Endothelial cell of umbilical vein (primary cell): ENCODE measurements at regions not wholly inside any gene's neighbourhood (a gene's known extent, or its start where the extent isn't known, plus 50 kb on each side); places are given as distances from the start of the nearest gene placed in this dataset.
"Not testable (repeated sequence)": the region's sequence is repeated elsewhere in the genome, so short reads cannot be mapped to it uniquely, and the experiment has no call there.

Experiments
- BruUV-seq: library from RNA; stranded (reverse); fragments of 400-500 nt; replicated peaks from 2 replicates; lab custom pipeline; 2021; lab: Mats Ljungman, UMichigan
- CTCF ChIA-PET: fragments of 300-600, 350-600 bp; sonication (Branson Sonifier 250); formaldehyde crosslinking; loops from one replicate; lab custom pipeline; 2021; ENCODE audit warnings: antibody characterized with exemption, inconsistent platforms; lab: Charles Lee
- POLR2A ChIA-PET: fragments of 300-600, 350-600 bp; sonication (Branson Sonifier 250); formaldehyde crosslinking; loops from one replicate; lab custom pipeline; 2021; ENCODE audit warnings: antibody characterized with exemption, inconsistent platforms; lab: Charles Lee
- DNase-seq: peaks from one replicate; pipeline ENCODE4 v3.0.0-alpha.2; 2011; ENCODE audit warnings: low read depth, low spot score
- FAIRE-seq: peaks from 2 replicates; lab custom pipeline; 2011; peaks lifted over from hg19 to GRCh38; lab: Jason Lieb, UNC
- H2AFZ ChIP-seq: 2 replicates; pipeline ENCODE4 v1.6.0; 2012; ENCODE audit warnings: low read depth, low read length, control low read depth, inconsistent platforms
- H3K27ac ChIP-seq: 2 replicates; pipeline ENCODE4 v1.5.1; 2011; ENCODE audit warnings: low read depth, mild to moderate bottlenecking, control low read depth, low read length, moderate library complexity; ENCODE audit not compliant: insufficient read depth
- H3K27me3 ChIP-seq, 2 experiments: 2 replicates each; pipeline versions ENCODE4 v1.6.0 to v1.6.1; 2011; ENCODE audit warnings: low read length in 2 of 2, mixed read lengths in 1 of 2; ENCODE audit not compliant: control insufficient read depth in 2 of 2, insufficient read depth in 2 of 2
- H3K36me3 ChIP-seq, 2 experiments: 2 replicates in 1 of 2; 3 replicates in 1 of 2; pipeline ENCODE4 v1.5.1; 2011; ENCODE audit warnings: low read length in 2 of 2, mild to moderate bottlenecking in 1 of 2, moderate library complexity in 1 of 2; ENCODE audit not compliant: control insufficient read depth in 2 of 2, insufficient read depth in 2 of 2; ENCODE audit errors: extremely low read depth in 1 of 2
- H3K4me1 ChIP-seq: 3 replicates; pipeline ENCODE4 v1.5.1; 2011; ENCODE audit warnings: mild to moderate bottlenecking, low read length; ENCODE audit not compliant: control insufficient read depth, insufficient read depth; ENCODE audit errors: extremely low read depth
- H3K4me2 ChIP-seq: 2 replicates; pipeline ENCODE4 v1.6.1; 2011; ENCODE audit warnings: low read length, control low read depth, mixed read lengths; ENCODE audit not compliant: insufficient read depth
- H3K4me3 ChIP-seq, 3 experiments: fragments of 200-600 bp in 1 of 3; sonication (generic), shearing (Covaris generic) in 1 of 3; replicated peaks in 1 of 3; 2 replicates each; pipeline ENCODE4 v1.5.1; 2011 to 2016; ENCODE audit warnings: control low read depth in 3 of 3, low read length in 3 of 3, mild to moderate bottlenecking in 2 of 3, inconsistent platforms in 1 of 3, low read depth in 1 of 3, moderate library complexity in 1 of 3; ENCODE audit not compliant: insufficient read depth in 1 of 3
- H3K79me2 ChIP-seq: 2 replicates; pipeline ENCODE4 v1.6.0; 2012; ENCODE audit warnings: low read length, inconsistent platforms; ENCODE audit not compliant: control insufficient read depth, insufficient read depth
- H3K9ac ChIP-seq: replicated peaks from 2 replicates; pipeline ENCODE3; 2011; ENCODE audit warnings: low read length, control low read depth; ENCODE audit not compliant: insufficient read depth; ENCODE audit errors: extremely low read depth
- H3K9me1 ChIP-seq: replicated peaks from 3 replicates; pipeline ENCODE4 v1.6.0; 2011; ENCODE audit warnings: mild to moderate bottlenecking, low read length; ENCODE audit not compliant: control insufficient read depth, insufficient read depth; ENCODE audit errors: extremely low read depth
- H3K9me3 ChIP-seq: replicated peaks from 2 replicates; pipeline ENCODE4 v1.5.1; 2012; ENCODE audit warnings: low read length, inconsistent platforms; ENCODE audit not compliant: control insufficient read depth, insufficient read depth
- H4K20me1 ChIP-seq: replicated peaks from 2 replicates; pipeline ENCODE3; 2011; ENCODE audit warnings: mild to moderate bottlenecking, low read length; ENCODE audit not compliant: control insufficient read depth, insufficient read depth; ENCODE audit errors: extremely low read depth
- dilution Hi-C: fragments of 300-500 bp; cut with MboI; formaldehyde crosslinking; loops from one replicate; pipeline ENCODE4 v1.15.0; 2019; ENCODE audit warnings: low sequenced_read_pairs; ENCODE audit not compliant: extremely low pct_ligation_motif_present
- intact Hi-C: fragments of 100-400 bp; cut with micrococcal nuclease; formaldehyde crosslinking; loops from one replicate; pipeline ENCODE4 v1.10.0; 2022

- H3K27ac ChIP-seq, CTCF ChIA-PET, H3K9ac ChIP-seq, intact Hi-C loops, H3K27me3 ChIP-seq, BruUV-seq, H3K9me3 ChIP-seq, DNase-seq, H3K36me3 ChIP-seq, H3K4me2 ChIP-seq, H3K4me3 ChIP-seq, POLR2A ChIA-PET, dilution Hi-C loops, H4K20me1 ChIP-seq, H3K4me1 ChIP-seq, H3K9me1 ChIP-seq, FAIRE-seq, H3K79me2 ChIP-seq, H2AFZ ChIP-seq: not testable (repeated sequence)
These were observed 69.9 kb downstream of the ADCYAP1 start for GRCh38 chr18:974606-975005.

GRCh38 chr18:976393-977128, 71.9 kb downstream of the ADCYAP1 start:
- H3K36me3 ChIP-seq, H3K4me3 ChIP-seq, H3K79me2 ChIP-seq, DNase-seq, H3K27me3 ChIP-seq, H2AFZ ChIP-seq, H3K4me1 ChIP-seq, H3K9me3 ChIP-seq, BruUV-seq, H3K9ac ChIP-seq, H3K4me2 ChIP-seq, dilution Hi-C loops, H4K20me1 ChIP-seq, FAIRE-seq, intact Hi-C loops, CTCF ChIA-PET, POLR2A ChIA-PET, H3K9me1 ChIP-seq, H3K27ac ChIP-seq: not testable (repeated sequence)

GRCh38 chr18:977327-977726, 72.7 kb downstream of the ADCYAP1 start:
- H3K4me2 ChIP-seq, H3K4me1 ChIP-seq, H3K27me3 ChIP-seq, H3K27ac ChIP-seq, H4K20me1 ChIP-seq, H3K79me2 ChIP-seq, CTCF ChIA-PET, POLR2A ChIA-PET, dilution Hi-C loops, DNase-seq, H2AFZ ChIP-seq, H3K36me3 ChIP-seq, H3K4me3 ChIP-seq, FAIRE-seq, H3K9ac ChIP-seq, H3K9me1 ChIP-seq, BruUV-seq, H3K9me3 ChIP-seq, intact Hi-C loops: not testable (repeated sequence)

- POLR2A ChIA-PET, H3K4me3 ChIP-seq, dilution Hi-C loops, DNase-seq, H3K79me2 ChIP-seq, intact Hi-C loops, H3K4me1 ChIP-seq, H2AFZ ChIP-seq, H3K27ac ChIP-seq, BruUV-seq, CTCF ChIA-PET, H3K9ac ChIP-seq, H3K4me2 ChIP-seq, H3K27me3 ChIP-seq, H3K9me1 ChIP-seq, H3K36me3 ChIP-seq, H3K9me3 ChIP-seq, H4K20me1 ChIP-seq: not testable (repeated sequence)
- FAIRE-seq: peak; percentile 18
These were observed 73.1 kb downstream of the ADCYAP1 start for GRCh38 chr18:977732-978131.
